GM19043 (cell line): ENCODE measurements at regions not wholly inside any gene's neighbourhood (a gene's known extent, or its start where the extent isn't known, plus 50 kb on each side); places are given as distances from the start of the nearest gene placed in this dataset.

ENCODE experiments used
- ATAC-seq: cut with Tn5 transposase; IDR thresholded peaks from one replicate; pipeline ENCODE4 v1.9.1; 2021; ENCODE audit warnings: low read depth; ENCODE audit not compliant: unreplicated experiment

GRCh38 chr13:83618966-83619365 lies 263.3 kb downstream of the SLITRK1 start:
- ATAC-seq = no peak

GRCh38 chr13:83613524-83613923 lies 268.8 kb downstream of the SLITRK1 start:
- ATAC-seq = no peak

- no peak for ATAC-seq
Measured at GRCh38 chr13:83601539-83601938, 280.7 kb downstream of the SLITRK1 start.

GRCh38 chr13:83592095-83592494 lies 290.2 kb downstream of the SLITRK1 start:
- ATAC-seq = no peak

- ATAC-seq = no peak
Measured at GRCh38 chr13:83589814-83590213, 292.5 kb downstream of the SLITRK1 start.

GRCh38 chr13:83577183-83577582 lies 305.1 kb downstream of the SLITRK1 start:
- no peak for ATAC-seq

GRCh38 chr13:83568019-83568418 lies 314.3 kb downstream of the SLITRK1 start:
- ATAC-seq = no peak

- no peak for ATAC-seq
Measured at GRCh38 chr13:83563499-83563898, 318.8 kb downstream of the SLITRK1 start.

- no peak for ATAC-seq
Measured at GRCh38 chr13:83557845-83558244, 324.4 kb downstream of the SLITRK1 start.

GRCh38 chr13:83549671-83550070 lies 332.6 kb downstream of the SLITRK1 start:
- ATAC-seq = no peak

- ATAC-seq = no peak
Measured at GRCh38 chr13:83547043-83547442, 335.2 kb downstream of the SLITRK1 start.

- ATAC-seq = no peak
Measured at GRCh38 chr13:83546476-83546875, 335.8 kb downstream of the SLITRK1 start.

GRCh38 chr13:83538636-83539035 lies 343.6 kb downstream of the SLITRK1 start:
- ATAC-seq = no peak

- ATAC-seq = no peak
Measured at GRCh38 chr13:83536941-83537340, 345.3 kb downstream of the SLITRK1 start.

- ATAC-seq = no peak
Measured at GRCh38 chr13:83536153-83536552, 346.1 kb downstream of the SLITRK1 start.

- ATAC-seq = no peak
Measured at GRCh38 chr13:83532809-83533208, 349.5 kb downstream of the SLITRK1 start.

GRCh38 chr13:83531022-83531421 lies 351.3 kb downstream of the SLITRK1 start:
- ATAC-seq = no peak

- ATAC-seq = no peak
Measured at GRCh38 chr13:83516781-83517180, 365.5 kb downstream of the SLITRK1 start.

- no peak for ATAC-seq
Measured at GRCh38 chr13:83515268-83516015, 366.8 kb downstream of the SLITRK1 start.

- no peak for ATAC-seq
Measured at GRCh38 chr13:83508771-83509301, 373.4 kb downstream of the SLITRK1 start.

- ATAC-seq = no peak
Measured at GRCh38 chr13:83503424-83503823, 378.9 kb downstream of the SLITRK1 start.

GRCh38 chr13:83499286-83499685 lies 383.0 kb downstream of the SLITRK1 start:
- no peak for ATAC-seq
